ENCODE measurements at regions not wholly inside any gene's neighbourhood (a gene's known extent, or its start where the extent isn't known, plus 50 kb on each side); places are given as distances from the start of the nearest gene placed in this dataset.

- no peaks in the 10 kb centered on the region for H3K79me1 ChIP-seq (ENCODE audit: low read depth, low read length)
- H2BK5ac ChIP-seq (ENCODE audit: low read length) = no peak overlapping the region
- H3K14ac ChIP-seq (ENCODE audit: low read length) = no peak overlapping the region
- no peak overlapping the region for H2AFZ ChIP-seq (ENCODE audit: low read length)
- H2BK15ac ChIP-seq (ENCODE audit: low read length) = no peak overlapping the region
- H3K18ac ChIP-seq (ENCODE audit: low read length) = no peak overlapping the region
- no peak overlapping the region for H3K4me2 ChIP-seq (ENCODE audit: insufficient read depth, low read length, poor library complexity, severe bottlenecking)
- H3K4ac ChIP-seq (ENCODE audit: low read length) = no peak overlapping the region
- no peak overlapping the region for H3K9ac ChIP-seq (ENCODE audit: low read depth, low read length, poor library complexity)
- no peaks in the 10 kb centered on the region for H3K27me3 ChIP-seq (ENCODE audit: control insufficient read depth in 3 of 3, insufficient read depth in 3 of 3, low read depth in 1 of 3, low read length in 3 of 3)
- no peak overlapping the region for H4K8ac ChIP-seq (ENCODE audit: low read depth, low read length)
- no CpG with 5 or more reads among the region's 5 CpGs for WGBS, 2 donors (ENCODE audit: extremely low coverage in 2 of 2, insufficient read length in 2 of 2, insufficient replicate concordance in 1 of 2)
- H3K27ac ChIP-seq (replicated peaks; ENCODE audit: low read length) = no peak overlapping the region
- H2BK12ac ChIP-seq (ENCODE audit: low read length) = no peak overlapping the region
- no peak overlapping the region for H2BK120ac ChIP-seq (ENCODE audit: low read depth, low read length)
- no peaks in the 10 kb centered on the region for H3K9me3 ChIP-seq (replicated peaks in 1 of 2; ENCODE audit: control insufficient read depth in 2 of 2, insufficient read depth in 1 of 2, low read depth in 1 of 2, low read length in 2 of 2)
- H3K23ac ChIP-seq (ENCODE audit: low read depth, low read length, poor library complexity) = no peak overlapping the region
- no peaks in the 10 kb centered on the region for H3K36me3 ChIP-seq (replicated peaks in 1 of 2; ENCODE audit: control insufficient read depth in 2 of 2, insufficient read depth in 2 of 2, low read length in 2 of 2)
- peaks cover 2 to 12% of the 10 kb centered on the region in 2 donors for H3K4me1 ChIP-seq (ENCODE audit: control insufficient read depth in 2 of 2, insufficient read depth in 1 of 2, low read depth in 1 of 2, low read length in 2 of 2)
- DNase-seq (ENCODE audit: low spot score) = no peak
- no peak overlapping the region for H4K91ac ChIP-seq (ENCODE audit: low read depth, low read length, poor library complexity)
- H3K4me3 ChIP-seq (ENCODE audit: low read length in 2 of 2) = no peak overlapping the region
- no peak overlapping the region for H2AK5ac ChIP-seq (ENCODE audit: low read depth, low read length)
Observed at GRCh38 chr13:39877134-39877533, 221.7 kb downstream of the COG6 start.

- DNase-seq (ENCODE audit: low spot score) = no peak
- H2BK120ac ChIP-seq (ENCODE audit: low read depth, low read length) = no peak overlapping the region
Observed at GRCh38 chr13:39879286-39880035, 224.0 kb downstream of the COG6 start.

GRCh38 chr13:39881383-39881782 lies 225.9 kb downstream of the COG6 start:
- Histone ChIP-seq H2BK5ac (ENCODE audit: low read length) (no peak overlapping the region), H3K27me3 (ENCODE audit: control insufficient read depth in 3 of 3, insufficient read depth in 3 of 3, low read depth in 1 of 3, low read length in 3 of 3) (no peaks in the 10 kb centered on the region), H3K4me1 (ENCODE audit: control insufficient read depth in 2 of 2, insufficient read depth in 1 of 2, low read depth in 1 of 2, low read length in 2 of 2) (peaks cover 0 to 10% of the 10 kb centered on the region in 2 donors), H3K14ac (ENCODE audit: low read length) (no peak overlapping the region), H3K9me3 (replicated peaks in 1 of 2; ENCODE audit: control insufficient read depth in 2 of 2, insufficient read depth in 1 of 2, low read depth in 1 of 2, low read length in 2 of 2) (peaks cover 3 to 13% of the 10 kb centered on the region in 2 donors), H4K91ac (ENCODE audit: low read depth, low read length, poor library complexity) (no peak overlapping the region), H2BK120ac (ENCODE audit: low read depth, low read length) (no peak overlapping the region), H2AFZ (ENCODE audit: low read length) (no peak overlapping the region), H2BK12ac (ENCODE audit: low read length) (no peak overlapping the region), H4K8ac (ENCODE audit: low read depth, low read length) (no peak overlapping the region), H2BK15ac (ENCODE audit: low read length) (no peak overlapping the region), H3K36me3 (replicated peaks in 1 of 2; ENCODE audit: control insufficient read depth in 2 of 2, insufficient read depth in 2 of 2, low read length in 2 of 2) (no peaks in the 10 kb centered on the region), H3K4me3 (ENCODE audit: low read length in 2 of 2) (no peak overlapping the region), H3K4ac (ENCODE audit: low read length) (no peak overlapping the region), H3K27ac (replicated peaks; ENCODE audit: low read length) (no peak overlapping the region), H2AK5ac (ENCODE audit: low read depth, low read length) (no peak overlapping the region), H3K18ac (ENCODE audit: low read length) (no peak overlapping the region), H3K9ac (ENCODE audit: low read depth, low read length, poor library complexity) (no peak overlapping the region), H3K23ac (ENCODE audit: low read depth, low read length, poor library complexity) (no peak overlapping the region), H3K79me1 (ENCODE audit: low read depth, low read length) (no peaks in the 10 kb centered on the region), H3K4me2 (ENCODE audit: insufficient read depth, low read length, poor library complexity, severe bottlenecking) (no peak overlapping the region)
- no peak for DNase-seq (ENCODE audit: low spot score)
- no CpG with 5 or more reads among the region's 2 CpGs for WGBS, 2 donors (ENCODE audit: extremely low coverage in 2 of 2, insufficient read length in 2 of 2, insufficient replicate concordance in 1 of 2)

More at GRCh38 chr13:39879286-39880035, 224.0 kb downstream of the COG6 start:
- H3K4me1 ChIP-seq (ENCODE audit: control insufficient read depth in 2 of 2, insufficient read depth in 1 of 2, low read depth in 1 of 2, low read length in 2 of 2) = peaks cover under 1 to 12% of the 10 kb centered on the region in 2 donors
- H3K27ac ChIP-seq (replicated peaks; ENCODE audit: low read length) = no peak overlapping the region
- no peak overlapping the region for H3K4me3 ChIP-seq (ENCODE audit: low read length in 2 of 2)
- no peak overlapping the region for H2BK5ac ChIP-seq (ENCODE audit: low read length)
- no peak overlapping the region for H3K4ac ChIP-seq (ENCODE audit: low read length)
- H3K9ac ChIP-seq (ENCODE audit: low read depth, low read length, poor library complexity) = no peak overlapping the region
- H4K8ac ChIP-seq (ENCODE audit: low read depth, low read length) = no peak overlapping the region
- no peak overlapping the region for H3K14ac ChIP-seq (ENCODE audit: low read length)
- no peak overlapping the region for H3K18ac ChIP-seq (ENCODE audit: low read length)
- H4K91ac ChIP-seq (ENCODE audit: low read depth, low read length, poor library complexity) = no peak overlapping the region
- no peaks in the 10 kb centered on the region for H3K27me3 ChIP-seq (ENCODE audit: control insufficient read depth in 3 of 3, insufficient read depth in 3 of 3, low read depth in 1 of 3, low read length in 3 of 3)
- H2AFZ ChIP-seq (ENCODE audit: low read length) = peak overlapping the region; percentile 10
- peaks cover 3 to 6% of the 10 kb centered on the region in 2 donors for H3K9me3 ChIP-seq (replicated peaks in 1 of 2; ENCODE audit: control insufficient read depth in 2 of 2, insufficient read depth in 1 of 2, low read depth in 1 of 2, low read length in 2 of 2)
- no peaks in the 10 kb centered on the region for H3K36me3 ChIP-seq (replicated peaks in 1 of 2; ENCODE audit: control insufficient read depth in 2 of 2, insufficient read depth in 2 of 2, low read length in 2 of 2)
- H3K23ac ChIP-seq (ENCODE audit: low read depth, low read length, poor library complexity) = no peak overlapping the region
- no peaks in the 10 kb centered on the region for H3K79me1 ChIP-seq (ENCODE audit: low read depth, low read length)
- no peak overlapping the region for H3K4me2 ChIP-seq (ENCODE audit: insufficient read depth, low read length, poor library complexity, severe bottlenecking)
- no peak overlapping the region for H2BK15ac ChIP-seq (ENCODE audit: low read length)
- no CpG with 5 or more reads among the region's 4 CpGs for WGBS, 2 donors (ENCODE audit: extremely low coverage in 2 of 2, insufficient read length in 2 of 2, insufficient replicate concordance in 1 of 2)
- no peak overlapping the region for H2AK5ac ChIP-seq (ENCODE audit: low read depth, low read length)
- no peak overlapping the region for H2BK12ac ChIP-seq (ENCODE audit: low read length)

- no CpG with 5 or more reads among the region's 1 CpG for WGBS, 2 donors (ENCODE audit: extremely low coverage in 2 of 2, insufficient read length in 2 of 2, insufficient replicate concordance in 1 of 2)
- Histone ChIP-seq H3K27me3 (ENCODE audit: control insufficient read depth in 3 of 3, insufficient read depth in 3 of 3, low read depth in 1 of 3, low read length in 3 of 3) (no peaks in the 10 kb centered on the region), H2AFZ (ENCODE audit: low read length) (no peak overlapping the region), H3K23ac (ENCODE audit: low read depth, low read length, poor library complexity) (no peak overlapping the region), H3K9ac (ENCODE audit: low read depth, low read length, poor library complexity) (no peak overlapping the region), H3K4me3 (ENCODE audit: low read length in 2 of 2) (no peak overlapping the region), H2BK5ac (ENCODE audit: low read length) (no peak overlapping the region), H3K4me1 (ENCODE audit: control insufficient read depth in 2 of 2, insufficient read depth in 1 of 2, low read depth in 1 of 2, low read length in 2 of 2) (peaks cover 0 to 10% of the 10 kb centered on the region in 2 donors), H3K14ac (ENCODE audit: low read length) (no peak overlapping the region), H3K9me3 (replicated peaks in 1 of 2; ENCODE audit: control insufficient read depth in 2 of 2, insufficient read depth in 1 of 2, low read depth in 1 of 2, low read length in 2 of 2) (peaks cover 3 to 13% of the 10 kb centered on the region in 2 donors), H2BK15ac (ENCODE audit: low read length) (no peak overlapping the region), H3K36me3 (replicated peaks in 1 of 2; ENCODE audit: control insufficient read depth in 2 of 2, insufficient read depth in 2 of 2, low read length in 2 of 2) (no peaks in the 10 kb centered on the region), H3K4me2 (ENCODE audit: insufficient read depth, low read length, poor library complexity, severe bottlenecking) (no peak overlapping the region), H4K91ac (ENCODE audit: low read depth, low read length, poor library complexity) (no peak overlapping the region), H2AK5ac (ENCODE audit: low read depth, low read length) (no peak overlapping the region), H2BK120ac (ENCODE audit: low read depth, low read length) (no peak overlapping the region), H3K18ac (ENCODE audit: low read length) (no peak overlapping the region), H3K4ac (ENCODE audit: low read length) (no peak overlapping the region), H3K79me1 (ENCODE audit: low read depth, low read length) (no peaks in the 10 kb centered on the region), H2BK12ac (ENCODE audit: low read length) (no peak overlapping the region), H4K8ac (ENCODE audit: low read depth, low read length) (no peak overlapping the region), H3K27ac (replicated peaks; ENCODE audit: low read length) (no peak overlapping the region)
- no peak for DNase-seq (ENCODE audit: low spot score)
Observed at GRCh38 chr13:39881887-39882286, 226.4 kb downstream of the COG6 start.

All from neuronal stem cell (in vitro differentiated cells).